Peyer's patch (tissue), 4 donors: ENCODE measurements at regions not wholly inside any gene's neighbourhood (a gene's known extent, or its start where the extent isn't known, plus 50 kb on each side); places are given as distances from the start of the nearest gene placed in this dataset.

Experiments used
- DNase-seq, 3 donors: peaks; one replicate each; pipeline ENCODE4 v3.0.0-alpha.2; 2017 to 2019
- H3K27ac ChIP-seq, 4 donors: fragments of 200-600 bp; sonication (generic); one replicate each; pipeline ENCODE4 v1.5.1; 2016 to 2019
- H3K27me3 ChIP-seq, 2 donors: fragments of 200-600 bp; sonication (generic); one replicate each; pipeline ENCODE4 v1.5.1; 2019
- H3K36me3 ChIP-seq, 3 donors: fragments of 200-600 bp; sonication (generic); one replicate each; pipeline ENCODE4 v1.5.1; 2016 to 2019
- H3K4me1 ChIP-seq, 4 donors: fragments of 200-600 bp; sonication (generic); one replicate each; pipeline ENCODE4 v1.5.1; 2016 to 2019
- H3K4me3 ChIP-seq, 4 donors: fragments of 200-600 bp; sonication (generic); 1 replicate in 3 of 4; 2 replicates in 1 of 4; pipeline ENCODE4 v1.5.1; 2016 to 2019; ENCODE audit warnings: mild to moderate bottlenecking in 1 of 4
- H3K9me3 ChIP-seq, 4 donors: fragments of 200-600 bp; sonication (generic); one replicate each; pipeline ENCODE4 v1.5.1; 2016 to 2019; ENCODE audit warnings: mild to moderate bottlenecking in 1 of 4
- POLR2A ChIP-seq, 2 donors: fragments of 450-650 bp; IDR thresholded peaks; one replicate each; pipeline ENCODE4 v1.5.1; 2017; ENCODE audit warnings: antibody characterized with exemption in 2 of 2, mild to moderate bottlenecking in 2 of 2, moderate library complexity in 2 of 2
- TF ChIP-seq, protein P1 (sequence below), 6 experiments: fragments of 450-650 bp in 4 of 6; fragments of 200-600 bp in 2 of 6; sonication (generic) in 1 of 6; IDR thresholded peaks; one replicate each; pipeline ENCODE4 v1.5.1; 2017 to 2019; ENCODE audit warnings: antibody characterized with exemption in 6 of 6, mild to moderate bottlenecking in 3 of 6, moderate library complexity in 1 of 6

DNA sequence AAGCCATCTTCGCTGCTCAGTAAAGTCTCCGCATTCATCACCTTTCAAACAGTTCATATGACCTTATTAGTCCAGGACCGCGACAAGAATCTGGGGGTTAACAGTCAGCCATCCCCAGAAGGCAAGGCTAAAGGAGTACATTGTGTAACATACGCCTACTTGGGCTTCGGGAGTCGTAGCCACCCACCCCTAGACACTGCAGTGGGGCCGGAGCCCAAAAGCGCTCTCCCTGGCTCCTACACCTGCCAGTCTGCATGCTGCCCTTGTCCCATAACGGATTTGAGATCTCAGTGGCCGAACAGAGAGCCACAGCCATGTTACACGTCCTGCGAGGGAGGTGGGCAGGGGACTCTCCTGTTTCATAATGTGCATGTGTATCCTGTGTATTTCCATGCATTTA is 1405.5 kb downstream of the GRIK2 start:
- Histone ChIP-seq H3K27ac (no peak overlapping the region), H3K27me3 (no peaks in the 10 kb centered on the region), H3K36me3 (no peaks in the 10 kb centered on the region), H3K4me1 (no peaks in the 10 kb centered on the region), H3K4me3 (no peak overlapping the region), H3K9me3 (no peaks in the 10 kb centered on the region)
- TF ChIP-seq, protein P1, sequence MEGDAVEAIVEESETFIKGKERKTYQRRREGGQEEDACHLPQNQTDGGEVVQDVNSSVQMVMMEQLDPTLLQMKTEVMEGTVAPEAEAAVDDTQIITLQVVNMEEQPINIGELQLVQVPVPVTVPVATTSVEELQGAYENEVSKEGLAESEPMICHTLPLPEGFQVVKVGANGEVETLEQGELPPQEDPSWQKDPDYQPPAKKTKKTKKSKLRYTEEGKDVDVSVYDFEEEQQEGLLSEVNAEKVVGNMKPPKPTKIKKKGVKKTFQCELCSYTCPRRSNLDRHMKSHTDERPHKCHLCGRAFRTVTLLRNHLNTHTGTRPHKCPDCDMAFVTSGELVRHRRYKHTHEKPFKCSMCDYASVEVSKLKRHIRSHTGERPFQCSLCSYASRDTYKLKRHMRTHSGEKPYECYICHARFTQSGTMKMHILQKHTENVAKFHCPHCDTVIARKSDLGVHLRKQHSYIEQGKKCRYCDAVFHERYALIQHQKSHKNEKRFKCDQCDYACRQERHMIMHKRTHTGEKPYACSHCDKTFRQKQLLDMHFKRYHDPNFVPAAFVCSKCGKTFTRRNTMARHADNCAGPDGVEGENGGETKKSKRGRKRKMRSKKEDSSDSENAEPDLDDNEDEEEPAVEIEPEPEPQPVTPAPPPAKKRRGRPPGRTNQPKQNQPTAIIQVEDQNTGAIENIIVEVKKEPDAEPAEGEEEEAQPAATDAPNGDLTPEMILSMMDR (IDR thresholded peaks at IDR 0.05): no peak
- no peak for TF ChIP-seq POLR2A (IDR thresholded peaks at IDR 0.05)
- DNase-seq: no peak

DNA sequence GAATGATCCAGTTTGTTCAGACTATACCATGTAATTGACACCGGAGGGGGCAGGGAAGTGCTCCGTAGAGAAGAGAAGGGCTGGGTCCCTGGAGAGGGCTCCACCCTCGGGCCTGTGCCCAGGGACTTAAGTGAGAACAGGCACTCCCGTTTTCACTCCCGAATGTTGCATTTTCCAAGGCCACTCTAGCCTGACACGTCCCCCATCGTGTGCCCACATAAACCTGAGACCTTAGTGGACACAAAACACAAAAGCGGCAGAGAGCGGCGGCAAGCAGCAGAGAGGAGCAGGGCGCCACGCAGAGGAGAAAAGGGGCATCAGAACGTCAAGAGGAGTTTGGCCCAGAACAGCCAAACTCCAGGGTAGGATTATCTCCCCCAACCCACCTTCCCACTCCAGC is 1405.1 kb downstream of the GRIK2 start:
- Histone ChIP-seq H3K27ac (no peak overlapping the region), H3K4me1 (no peaks in the 10 kb centered on the region), H3K9me3 (no peaks in the 10 kb centered on the region), H3K4me3 (no peak overlapping the region), H3K36me3 (no peaks in the 10 kb centered on the region), H3K27me3 (no peaks in the 10 kb centered on the region)
- TF ChIP-seq, protein P1 (IDR thresholded peaks at IDR 0.05): no peak
- no peak for TF ChIP-seq POLR2A (IDR thresholded peaks at IDR 0.05)
- no peak for DNase-seq

DNA sequence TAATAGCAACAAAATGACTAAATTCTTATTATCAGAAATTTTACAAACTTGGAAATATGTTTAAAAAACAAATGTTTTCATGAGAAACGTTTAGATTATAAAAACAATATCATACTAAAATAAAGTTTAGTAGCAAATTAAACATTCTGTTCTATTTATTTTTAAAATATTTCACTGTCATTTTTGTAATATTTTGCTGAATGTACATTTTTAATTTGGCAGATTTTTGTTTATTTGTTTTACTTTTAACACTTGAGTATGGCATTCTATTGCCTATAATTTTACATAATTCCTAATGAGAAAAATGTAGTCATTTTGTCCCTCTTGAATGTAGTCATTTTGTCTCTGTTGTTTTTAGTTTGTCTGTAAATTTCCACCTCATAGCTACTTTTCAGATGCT is 1400.2 kb downstream of the GRIK2 start:
- no peaks in the 10 kb centered on the region for H3K36me3 ChIP-seq
- TF ChIP-seq POLR2A (IDR thresholded peaks at IDR 0.05): no peak
- TF ChIP-seq, protein P1 (IDR thresholded peaks at IDR 0.05): no peak
- DNase-seq: no peak
- H3K4me3 ChIP-seq: no peak overlapping the region
- H3K9me3 ChIP-seq: no peaks in the 10 kb centered on the region
- no peak overlapping the region for H3K27ac ChIP-seq
- no peaks in the 10 kb centered on the region for H3K27me3 ChIP-seq
- no peaks in the 10 kb centered on the region for H3K4me1 ChIP-seq

DNA sequence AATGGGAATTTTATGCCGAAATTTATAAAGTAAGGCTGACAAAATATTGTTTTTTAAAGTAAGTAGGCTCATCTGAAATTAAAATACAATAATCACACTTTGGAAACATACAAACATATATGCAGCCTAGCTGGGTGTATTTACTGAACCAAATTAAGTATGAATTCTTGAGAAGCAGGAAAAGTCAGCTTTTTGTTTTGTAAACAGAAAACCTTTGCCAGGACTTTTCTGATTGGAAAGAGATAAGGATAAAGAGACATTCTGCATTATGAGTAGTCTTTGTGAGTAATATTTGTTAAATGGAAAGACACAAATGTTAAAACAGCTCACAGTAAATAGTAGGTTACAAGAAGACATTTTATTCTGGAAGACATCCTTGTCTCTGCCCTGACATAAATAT is 1380.8 kb downstream of the GRIK2 start:
- Histone ChIP-seq H3K27me3 (no peaks in the 10 kb centered on the region), H3K4me3 (no peak overlapping the region), H3K36me3 (no peaks in the 10 kb centered on the region), H3K27ac (no peak overlapping the region), H3K4me1 (no peaks in the 10 kb centered on the region), H3K9me3 (peaks cover 0 to under 1% (median 0%) of the 10 kb centered on the region in 4 donors)
- DNase-seq: no peak
- no peak for TF ChIP-seq POLR2A (IDR thresholded peaks at IDR 0.05)
- TF ChIP-seq, protein P1 (IDR thresholded peaks at IDR 0.05): no peak

DNA sequence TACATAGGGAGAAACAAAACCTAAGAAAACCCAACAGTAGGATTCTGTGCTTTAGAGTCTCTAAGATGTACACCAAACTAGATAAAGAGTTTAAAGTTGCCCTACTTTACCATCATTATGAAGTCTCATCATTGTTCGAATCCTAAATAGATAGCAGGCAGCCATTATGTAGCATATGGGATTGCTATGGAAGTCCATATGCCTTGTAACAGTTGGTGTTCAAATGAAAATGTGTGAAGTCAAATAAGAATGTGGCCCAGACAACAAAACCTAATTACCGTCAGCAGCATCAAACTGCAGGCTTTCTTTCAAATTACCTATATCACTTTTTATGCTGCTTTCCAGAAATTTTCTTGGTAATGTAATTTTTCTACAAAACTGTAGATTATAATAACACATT is 1380.1 kb downstream of the GRIK2 start:
- H3K9me3 ChIP-seq: peaks cover 0 to 5% (median 0%) of the 10 kb centered on the region in 4 donors
- TF ChIP-seq, protein P1 (IDR thresholded peaks at IDR 0.05): no peak
- TF ChIP-seq POLR2A (IDR thresholded peaks at IDR 0.05): no peak
- H3K4me1 ChIP-seq: no peaks in the 10 kb centered on the region
- no peaks in the 10 kb centered on the region for H3K27me3 ChIP-seq
- H3K4me3 ChIP-seq: no peak overlapping the region
- no peaks in the 10 kb centered on the region for H3K36me3 ChIP-seq
- no peak overlapping the region for H3K27ac ChIP-seq
- DNase-seq: no peak

DNA sequence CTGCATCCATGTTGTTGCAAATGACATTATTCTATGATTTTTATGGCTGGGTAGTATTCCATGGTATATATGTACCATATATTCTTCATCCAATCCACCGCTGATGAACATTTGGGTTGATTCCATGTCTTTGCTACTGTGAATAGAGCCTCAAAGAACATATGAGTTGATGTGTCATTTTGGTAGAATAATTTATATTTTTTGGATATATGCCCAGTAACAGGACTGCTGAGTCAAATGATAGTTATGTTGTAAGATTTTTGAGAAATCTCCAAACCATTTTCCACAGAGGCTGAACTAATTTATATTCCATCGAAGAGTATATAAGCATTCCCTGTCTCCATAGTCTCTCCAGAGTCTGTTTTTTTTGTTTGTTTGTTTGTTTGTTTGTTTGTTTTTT is 1373.5 kb downstream of the GRIK2 start:
- H3K9me3 ChIP-seq: peaks cover 0 to 5% (median 0%) of the 10 kb centered on the region in 4 donors
- no peaks in the 10 kb centered on the region for H3K27me3 ChIP-seq
- H3K4me1 ChIP-seq: no peaks in the 10 kb centered on the region
- no peaks in the 10 kb centered on the region for H3K36me3 ChIP-seq
- H3K27ac ChIP-seq: no peak overlapping the region
- DNase-seq: no peak
- TF ChIP-seq POLR2A (IDR thresholded peaks at IDR 0.05): no peak
- TF ChIP-seq, protein P1 (IDR thresholded peaks at IDR 0.05): no peak
- H3K4me3 ChIP-seq: no peak overlapping the region
